PC-9 (cell line): ENCODE measurements at regions not wholly inside any gene's neighbourhood (a gene's known extent, or its start where the extent isn't known, plus 50 kb on each side); places are given as distances from the start of the nearest gene placed in this dataset.

Experiments
- BruUV-seq: library from RNA; stranded (reverse); fragments of 400-500 nt; replicated peaks from 2 replicates; lab custom pipeline; 2021; lab: Mats Ljungman, UMichigan
- CTCF ChIA-PET: fragments of 300-600 bp; sonication (Branson Sonifier 250); formaldehyde crosslinking; loops from one replicate; lab custom pipeline; 2022; ENCODE audit warnings: antibody characterized with exemption; lab: Charles Lee
- POLR2A ChIA-PET: fragments of 300-600 bp; sonication (Branson Sonifier 250); formaldehyde crosslinking; loops from one replicate; lab custom pipeline; 2022; ENCODE audit warnings: antibody characterized with exemption; ENCODE audit not compliant: unreplicated experiment; lab: Charles Lee
- DNase-seq, 2 experiments: peaks; one replicate each; pipeline versions ENCODE4 v3.0.0 to v3.0.0-alpha.2; 2015 to 2022; ENCODE audit warnings: mixed read lengths in 1 of 2
- H2AFZ ChIP-seq: fragments of 200-600 bp; sonication (generic); 2 replicates; pipeline ENCODE4 v1.8.1; 2017; ENCODE audit warnings: antibody characterized with exemption
- H3F3A ChIP-seq: fragments of 200-600 bp; sonication (generic); 2 replicates; pipeline ENCODE4 v1.8.1; 2017; ENCODE audit warnings: antibody characterized with exemption, mild to moderate bottlenecking, low read depth; ENCODE audit not compliant: insufficient read depth
- H3K27ac ChIP-seq: fragments of 200-600 bp; sonication (generic); 2 replicates; pipeline ENCODE4 v1.6.1; 2016; ENCODE audit warnings: mixed run types
- H3K27me3 ChIP-seq: fragments of 200-600 bp; sonication (generic); 2 replicates; pipeline ENCODE4 v1.6.1; 2016; ENCODE audit warnings: low read depth, mixed run types; ENCODE audit not compliant: insufficient read depth
- H3K36me3 ChIP-seq: fragments of 200-600 bp; sonication (generic); 2 replicates; pipeline ENCODE4 v1.6.1; 2016; ENCODE audit warnings: low read depth, mixed run types
- H3K4me1 ChIP-seq: fragments of 200-600 bp; sonication (generic); replicated peaks from 2 replicates; pipeline ENCODE4 v1.6.1; 2016; ENCODE audit warnings: mixed run types; ENCODE audit not compliant: insufficient read depth
- H3K4me2 ChIP-seq: fragments of 200-600 bp; sonication (generic); 2 replicates; pipeline ENCODE4 v1.6.1; 2017; ENCODE audit warnings: mixed run types
- H3K4me3 ChIP-seq: fragments of 200-600 bp; sonication (generic); 2 replicates; pipeline ENCODE4 v1.6.1; 2016; ENCODE audit warnings: mixed run types
- H3K79me2 ChIP-seq: fragments of 200-600 bp; sonication (generic); 2 replicates; pipeline ENCODE4 v1.6.1; 2017; ENCODE audit warnings: low read depth, mixed run types
- H3K9me2 ChIP-seq: fragments of 200-600 bp; sonication (generic); 2 replicates; pipeline ENCODE4 v1.8.1; 2017; ENCODE audit warnings: mild to moderate bottlenecking; ENCODE audit not compliant: insufficient read depth
- H3K9me3 ChIP-seq: fragments of 200-600 bp; sonication (generic); 2 replicates; pipeline ENCODE4 v1.8.1; 2016; ENCODE audit warnings: low read depth; ENCODE audit not compliant: insufficient read depth
- H4K20me1 ChIP-seq: fragments of 200-600 bp; sonication (generic); 2 replicates; pipeline ENCODE4 v1.8.1; 2017; ENCODE audit not compliant: insufficient read depth
- EZH2 ChIP-seq: fragments of 200-600 bp; sonication (generic); IDR thresholded peaks from 2 replicates; pipeline ENCODE4 v1.8.0; 2017; ENCODE audit warnings: antibody characterized with exemption, low read depth
- intact Hi-C: fragments of 100-400 bp; cut with micrococcal nuclease; formaldehyde crosslinking; loops from one replicate; pipeline ENCODE4 v1.10.0; 2022; ENCODE audit not compliant: unreplicated experiment
- TF ChIP-seq, protein P1 (sequence below): fragments of 200-600 bp; sonication (generic); conservative IDR thresholded peaks from 2 replicates; pipeline ENCODE4 v1.6.1; 2017; ENCODE audit warnings: mixed run types, antibody characterized with exemption, mild to moderate bottlenecking, moderate library complexity

DNA sequence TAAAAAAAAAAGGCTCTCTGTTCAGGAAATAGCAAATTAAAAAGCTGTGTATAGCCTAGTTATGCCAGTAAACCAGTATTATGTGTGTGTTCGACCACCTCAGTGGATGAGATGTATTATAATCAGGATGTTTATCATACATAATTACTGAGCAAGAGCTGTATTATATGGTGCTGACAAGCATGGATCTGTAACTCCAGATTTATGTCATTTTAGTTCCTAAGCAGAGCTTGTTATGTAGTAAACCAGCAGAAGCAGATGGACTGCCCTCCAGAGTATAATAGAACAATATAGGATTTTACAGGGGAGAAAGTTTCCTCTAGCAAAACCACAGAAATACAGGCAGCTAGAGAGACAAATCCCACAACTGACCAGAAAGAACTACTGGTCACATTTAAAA, 627.4 kb upstream of the EPHA5 start:
- no peak overlapping the region for H3K27ac ChIP-seq
- CTCF ChIA-PET: no interaction called here
- BruUV-seq: no TSS peak

DNA sequence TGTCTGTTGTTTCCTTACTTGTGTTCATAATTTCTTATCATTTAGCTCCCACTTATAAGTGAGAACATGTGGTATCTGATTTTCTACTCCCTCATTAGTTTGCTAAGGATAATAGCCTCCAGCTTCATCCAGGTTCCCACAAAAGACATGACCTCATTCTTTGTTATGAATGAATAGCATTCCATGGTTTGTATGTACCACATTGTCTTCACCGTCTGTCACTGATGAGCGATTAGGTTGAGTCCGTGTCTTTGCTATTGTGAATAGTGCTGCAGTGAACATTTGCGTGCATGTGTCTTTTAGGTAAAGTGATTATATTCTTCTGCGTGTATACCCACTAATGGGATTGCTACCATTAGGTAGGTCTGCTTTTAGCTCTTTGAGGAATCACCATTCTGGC, 624.3 kb upstream of the EPHA5 start:
- DNase-seq: no peak
- intact Hi-C loops: no loop called here

More for the DNA sequence above, 627.4 kb upstream of the EPHA5 start:
- Histone ChIP-seq H3K4me2 (no peak overlapping the region), H3K4me1 (no peaks in the 10 kb centered on the region), H3F3A (no peaks in the 10 kb centered on the region), H4K20me1 (no peaks in the 10 kb centered on the region), H3K36me3 (no peaks in the 10 kb centered on the region), H3K27me3 (no peaks in the 10 kb centered on the region), H3K4me3 (no peak overlapping the region), H2AFZ (no peak overlapping the region), H3K79me2 (no peaks in the 10 kb centered on the region), H3K9me2 (no peaks in the 10 kb centered on the region), H3K9me3 (no peaks in the 10 kb centered on the region)
- POLR2A ChIA-PET: no interaction called here
- intact Hi-C loops: no loop called here
- TF ChIP-seq, protein P1, sequence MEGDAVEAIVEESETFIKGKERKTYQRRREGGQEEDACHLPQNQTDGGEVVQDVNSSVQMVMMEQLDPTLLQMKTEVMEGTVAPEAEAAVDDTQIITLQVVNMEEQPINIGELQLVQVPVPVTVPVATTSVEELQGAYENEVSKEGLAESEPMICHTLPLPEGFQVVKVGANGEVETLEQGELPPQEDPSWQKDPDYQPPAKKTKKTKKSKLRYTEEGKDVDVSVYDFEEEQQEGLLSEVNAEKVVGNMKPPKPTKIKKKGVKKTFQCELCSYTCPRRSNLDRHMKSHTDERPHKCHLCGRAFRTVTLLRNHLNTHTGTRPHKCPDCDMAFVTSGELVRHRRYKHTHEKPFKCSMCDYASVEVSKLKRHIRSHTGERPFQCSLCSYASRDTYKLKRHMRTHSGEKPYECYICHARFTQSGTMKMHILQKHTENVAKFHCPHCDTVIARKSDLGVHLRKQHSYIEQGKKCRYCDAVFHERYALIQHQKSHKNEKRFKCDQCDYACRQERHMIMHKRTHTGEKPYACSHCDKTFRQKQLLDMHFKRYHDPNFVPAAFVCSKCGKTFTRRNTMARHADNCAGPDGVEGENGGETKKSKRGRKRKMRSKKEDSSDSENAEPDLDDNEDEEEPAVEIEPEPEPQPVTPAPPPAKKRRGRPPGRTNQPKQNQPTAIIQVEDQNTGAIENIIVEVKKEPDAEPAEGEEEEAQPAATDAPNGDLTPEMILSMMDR: no peak
- no peak for TF ChIP-seq EZH2
- no peak for DNase-seq

DNA sequence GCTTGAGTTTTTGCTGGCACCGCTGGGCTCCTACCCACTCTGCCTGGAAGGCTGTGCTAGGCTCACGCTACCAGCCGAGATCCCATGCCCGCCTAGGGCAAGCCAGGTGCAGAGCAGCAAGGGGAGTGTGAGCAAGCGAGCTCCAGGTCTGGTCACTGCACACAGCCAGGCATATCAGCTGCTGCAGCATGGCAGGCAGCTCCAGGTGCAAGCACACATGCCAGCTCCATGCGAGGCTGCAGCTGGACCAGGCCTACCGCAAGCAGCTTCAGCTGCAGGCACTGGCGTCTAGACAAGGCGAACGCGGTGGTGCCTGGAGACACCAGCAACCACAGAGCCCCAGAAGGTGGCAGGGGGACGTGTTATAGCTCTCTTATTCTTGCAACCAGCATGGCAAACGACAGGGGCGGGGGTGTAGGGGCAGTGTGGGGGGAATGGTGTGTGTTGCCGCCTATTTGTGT, 614.7 kb upstream of the EPHA5 start:
- Histone ChIP-seq H3K79me2 (no peaks in the 10 kb centered on the region), H3K36me3 (no peaks in the 10 kb centered on the region), H4K20me1 (no peaks in the 10 kb centered on the region), H2AFZ (no peak overlapping the region), H3K4me2 (no peak overlapping the region), H3K27ac (no peak overlapping the region), H3F3A (no peaks in the 10 kb centered on the region), H3K9me3 (no peaks in the 10 kb centered on the region), H3K4me3 (no peak overlapping the region), H3K9me2 (no peaks in the 10 kb centered on the region), H3K4me1 (no peaks in the 10 kb centered on the region), H3K27me3 (no peaks in the 10 kb centered on the region)
- DNase-seq: no peak
- TF ChIP-seq EZH2: no peak
- TF ChIP-seq, protein P1: no peak
- ChIA-PET CTCF (no interaction called here), POLR2A (no interaction called here)
- BruUV-seq: no TSS peak
- intact Hi-C loops: no loop called here

More for the DNA sequence above, 624.3 kb upstream of the EPHA5 start:
- Histone ChIP-seq H3K9me2 (no peaks in the 10 kb centered on the region), H3K27ac (no peak overlapping the region), H3K36me3 (no peaks in the 10 kb centered on the region), H3F3A (no peaks in the 10 kb centered on the region), H3K9me3 (no peaks in the 10 kb centered on the region), H3K4me2 (no peak overlapping the region), H3K27me3 (no peaks in the 10 kb centered on the region), H4K20me1 (no peaks in the 10 kb centered on the region), H3K4me1 (no peaks in the 10 kb centered on the region), H3K79me2 (no peaks in the 10 kb centered on the region), H3K4me3 (no peak overlapping the region), H2AFZ (no peak overlapping the region)
- TF ChIP-seq, protein P1: no peak
- no peak for TF ChIP-seq EZH2
- POLR2A ChIA-PET: no interaction called here
- no TSS peak for BruUV-seq
- CTCF ChIA-PET: no interaction called here
